ENCODE measurements at regions not wholly inside any gene's neighbourhood (a gene's known extent, or its start where the extent isn't known, plus 50 kb on each side); places are given as distances from the start of the nearest gene placed in this dataset.

GRCh38 chr12:84738481-84738972 is 174.1 kb downstream of the SLC6A15 start:
- ATAC-seq, result no peak
- 63 to 65% methylated on average over 2 of the region's 2 CpGs for WGBS, 2 donors

GRCh38 chr12:84732828-84733340 is 179.7 kb downstream of the SLC6A15 start:
- H3K27ac ChIP-seq, result no peak overlapping the region
- ATAC-seq, result no peak
- 48 to 56% methylated on average over 2 of the region's 2 CpGs for WGBS, 2 donors
- H3K4me3 ChIP-seq, result no peak overlapping the region
- H3K9me3 ChIP-seq, result no peaks in the 10 kb centered on the region
- H3K36me3 ChIP-seq (replicated peaks in 1 of 2; ENCODE audit: insufficient read depth in 1 of 2, low read depth in 2 of 2), result no peaks in the 10 kb centered on the region
- H3K27me3 ChIP-seq, result no peaks in the 10 kb centered on the region
- DNase-seq, result no peak
- H3K4me1 ChIP-seq, result no peaks in the 10 kb centered on the region
- intact Hi-C loops (cut with DNase I), result no loop called here
- TF ChIP-seq CTCF (IDR thresholded peaks at IDR 0.05), result no peak
- no peak for TF ChIP-seq POLR2A (IDR thresholded peaks at IDR 0.05)

More at GRCh38 chr12:84738481-84738972, 174.1 kb downstream of the SLC6A15 start:
- Histone ChIP-seq H3K4me3 (no peak overlapping the region), H3K9me3 (no peaks in the 10 kb centered on the region), H3K4me1 (no peaks in the 10 kb centered on the region), H3K36me3 (replicated peaks in 1 of 2; ENCODE audit: insufficient read depth in 1 of 2, low read depth in 2 of 2) (no peaks in the 10 kb centered on the region), H3K27ac (no peak overlapping the region), H3K27me3 (no peaks in the 10 kb centered on the region)
- no peak for TF ChIP-seq CTCF (IDR thresholded peaks at IDR 0.05)
- no peak for TF ChIP-seq POLR2A (IDR thresholded peaks at IDR 0.05)
- intact Hi-C loops (cut with DNase I), result no loop called here
- DNase-seq, result no peak

- Histone ChIP-seq H3K4me3 (no peak overlapping the region), H3K4me1 (no peaks in the 10 kb centered on the region), H3K27ac (no peak overlapping the region), H3K27me3 (no peaks in the 10 kb centered on the region), H3K36me3 (replicated peaks in 1 of 2; ENCODE audit: insufficient read depth in 1 of 2, low read depth in 2 of 2) (no peaks in the 10 kb centered on the region), H3K9me3 (no peaks in the 10 kb centered on the region)
- WGBS, 2 donors, result 43 to 53% methylated on average over 3 of the region's 3 CpGs
- no peak for DNase-seq
- TF ChIP-seq CTCF (IDR thresholded peaks at IDR 0.05) (no peak), POLR2A (IDR thresholded peaks at IDR 0.05) (no peak)
- ATAC-seq, result no peak
- intact Hi-C loops (cut with DNase I), result no loop called here
These were observed 181.9 kb downstream of the SLC6A15 start for GRCh38 chr12:84730561-84731162.

- TF ChIP-seq POLR2A (IDR thresholded peaks at IDR 0.05) (no peak), CTCF (IDR thresholded peaks at IDR 0.05) (no peak)
- ATAC-seq (no peak), DNase-seq (no peak)
- no peak overlapping the region for H3K4me3 ChIP-seq
- no peaks in the 10 kb centered on the region for H3K27me3 ChIP-seq
- intact Hi-C loops (cut with DNase I), result no loop called here
- H3K4me1 ChIP-seq, result no peaks in the 10 kb centered on the region
- H3K9me3 ChIP-seq, result no peaks in the 10 kb centered on the region
- H3K27ac ChIP-seq, result no peak overlapping the region
- H3K36me3 ChIP-seq (replicated peaks in 1 of 2; ENCODE audit: insufficient read depth in 1 of 2, low read depth in 2 of 2), result no peaks in the 10 kb centered on the region
- WGBS, 2 donors, result 30 to 36% methylated on average over 3 of the region's 3 CpGs
These were observed 184.6 kb downstream of the SLC6A15 start for GRCh38 chr12:84727961-84728360.

GRCh38 chr12:84726780-84727179 is 185.8 kb downstream of the SLC6A15 start:
- no peak overlapping the region for H3K27ac ChIP-seq
- no peak overlapping the region for H3K4me3 ChIP-seq
- H3K9me3 ChIP-seq, result no peaks in the 10 kb centered on the region
- no peaks in the 10 kb centered on the region for H3K4me1 ChIP-seq
- no peak for ATAC-seq
- no peak for DNase-seq
- TF ChIP-seq CTCF (IDR thresholded peaks at IDR 0.05) (no peak), POLR2A (IDR thresholded peaks at IDR 0.05) (no peak)
- no peaks in the 10 kb centered on the region for H3K36me3 ChIP-seq (replicated peaks in 1 of 2; ENCODE audit: insufficient read depth in 1 of 2, low read depth in 2 of 2)
- no peaks in the 10 kb centered on the region for H3K27me3 ChIP-seq
- intact Hi-C loops (cut with DNase I), result no loop called here
- WGBS, 2 donors, result 60 to 63% methylated on average over 2 of the region's 2 CpGs
